ENCODE measurements at regions not wholly inside any gene's neighbourhood (a gene's known extent, or its start where the extent isn't known, plus 50 kb on each side); places are given as distances from the start of the nearest gene placed in this dataset.
"Not testable (repeated sequence)": the region's sequence is repeated elsewhere in the genome, so short reads cannot be mapped to it uniquely, and the experiment has no call there.

DNA sequence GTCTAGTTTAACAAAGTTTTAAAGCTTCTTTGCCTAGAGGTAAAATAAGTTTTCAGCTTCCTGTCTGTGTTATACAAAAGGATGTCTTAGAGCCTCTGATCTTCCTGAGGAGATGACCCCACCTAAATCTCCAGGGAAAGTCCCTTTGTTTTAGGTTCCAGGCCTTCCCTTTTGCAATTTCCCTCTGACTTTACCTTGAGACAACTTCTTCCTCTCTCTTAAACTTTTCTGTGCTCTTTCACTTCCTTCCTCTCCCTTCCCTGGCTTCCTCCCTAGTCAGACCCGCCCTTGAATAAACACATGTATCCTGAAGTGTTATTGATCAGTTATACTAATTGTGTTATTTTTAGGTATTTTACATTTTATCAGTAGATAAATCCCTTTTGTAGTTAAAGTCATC, 134.8 kb downstream of the DYRK2 start:
- H3K4me3 ChIP-seq (ENCODE audit: low read depth, low read length): no peak overlapping the region
- TF ChIP-seq, protein P1, sequence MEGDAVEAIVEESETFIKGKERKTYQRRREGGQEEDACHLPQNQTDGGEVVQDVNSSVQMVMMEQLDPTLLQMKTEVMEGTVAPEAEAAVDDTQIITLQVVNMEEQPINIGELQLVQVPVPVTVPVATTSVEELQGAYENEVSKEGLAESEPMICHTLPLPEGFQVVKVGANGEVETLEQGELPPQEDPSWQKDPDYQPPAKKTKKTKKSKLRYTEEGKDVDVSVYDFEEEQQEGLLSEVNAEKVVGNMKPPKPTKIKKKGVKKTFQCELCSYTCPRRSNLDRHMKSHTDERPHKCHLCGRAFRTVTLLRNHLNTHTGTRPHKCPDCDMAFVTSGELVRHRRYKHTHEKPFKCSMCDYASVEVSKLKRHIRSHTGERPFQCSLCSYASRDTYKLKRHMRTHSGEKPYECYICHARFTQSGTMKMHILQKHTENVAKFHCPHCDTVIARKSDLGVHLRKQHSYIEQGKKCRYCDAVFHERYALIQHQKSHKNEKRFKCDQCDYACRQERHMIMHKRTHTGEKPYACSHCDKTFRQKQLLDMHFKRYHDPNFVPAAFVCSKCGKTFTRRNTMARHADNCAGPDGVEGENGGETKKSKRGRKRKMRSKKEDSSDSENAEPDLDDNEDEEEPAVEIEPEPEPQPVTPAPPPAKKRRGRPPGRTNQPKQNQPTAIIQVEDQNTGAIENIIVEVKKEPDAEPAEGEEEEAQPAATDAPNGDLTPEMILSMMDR (IDR thresholded peaks at IDR 0.05; ENCODE audit: borderline replicate concordance, insufficient read depth, low read depth, low read length): no peak

DNA sequence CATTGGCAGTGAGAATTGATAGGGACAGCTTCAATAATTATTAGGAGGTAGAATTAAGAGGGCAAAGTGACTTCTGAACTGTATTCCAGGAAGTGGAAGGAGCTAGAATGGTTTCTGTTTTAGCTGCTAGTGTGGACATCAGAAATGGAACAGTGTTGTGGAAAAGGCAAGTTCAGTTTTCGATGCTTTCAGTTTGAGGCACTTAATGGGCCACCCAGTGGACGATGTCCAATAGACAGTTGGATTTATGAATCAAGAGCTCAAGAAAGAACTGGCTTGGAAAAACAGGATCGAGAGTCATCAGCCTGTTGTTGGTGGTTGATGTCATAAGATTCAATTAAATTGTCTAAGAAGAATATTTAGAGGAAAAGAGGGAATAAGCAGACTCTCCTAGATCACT, 136.3 kb downstream of the DYRK2 start:
- TF ChIP-seq, protein P1 (IDR thresholded peaks at IDR 0.05; ENCODE audit: borderline replicate concordance, insufficient read depth, low read depth, low read length): no peak
- no peak overlapping the region for H3K4me3 ChIP-seq (ENCODE audit: low read depth, low read length)

DNA sequence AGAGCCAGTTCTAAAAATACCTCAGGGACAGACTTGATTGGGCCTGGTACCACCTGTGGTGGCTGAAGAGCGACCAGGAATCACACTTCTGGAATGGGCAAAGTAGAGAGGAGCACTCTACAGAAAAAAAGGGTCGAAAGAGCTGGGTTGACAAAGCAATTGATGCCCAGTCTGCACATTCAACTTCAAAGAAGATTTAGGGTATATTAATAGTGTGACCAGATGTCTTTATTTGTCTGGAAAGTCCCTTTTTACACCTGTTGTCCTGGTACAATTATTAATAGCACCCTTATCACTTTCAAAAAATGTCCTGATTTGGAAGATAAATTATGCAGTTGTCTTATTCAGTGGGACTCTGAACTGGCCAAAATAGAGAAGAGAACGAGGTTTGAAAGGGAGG, 137.5 kb downstream of the DYRK2 start:
- H3K4me3 ChIP-seq (ENCODE audit: low read depth, low read length): no peak overlapping the region
- TF ChIP-seq, protein P1 (IDR thresholded peaks at IDR 0.05; ENCODE audit: borderline replicate concordance, insufficient read depth, low read depth, low read length): no peak

DNA sequence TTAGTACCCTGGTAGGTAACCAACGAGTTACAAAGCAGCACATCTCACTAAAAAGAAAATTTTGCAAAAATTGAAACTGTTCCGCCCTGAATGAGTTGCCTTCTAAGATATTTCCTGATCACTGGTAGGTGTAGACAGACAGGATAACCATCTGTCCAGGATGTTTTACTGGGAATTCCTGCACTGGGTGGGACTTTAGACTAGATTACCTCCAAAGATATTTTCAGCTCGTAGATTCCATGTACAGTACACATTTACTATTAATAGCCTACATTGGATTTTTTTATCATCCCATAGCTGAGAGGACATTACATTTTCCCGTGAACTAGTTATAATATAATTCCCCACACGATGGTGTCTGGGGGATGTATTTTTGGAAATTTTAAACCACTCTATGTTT, 139.6 kb downstream of the DYRK2 start:
- no peak overlapping the region for H3K4me3 ChIP-seq (ENCODE audit: low read depth, low read length)
- TF ChIP-seq, protein P1 (IDR thresholded peaks at IDR 0.05; ENCODE audit: borderline replicate concordance, insufficient read depth, low read depth, low read length): no peak

DNA sequence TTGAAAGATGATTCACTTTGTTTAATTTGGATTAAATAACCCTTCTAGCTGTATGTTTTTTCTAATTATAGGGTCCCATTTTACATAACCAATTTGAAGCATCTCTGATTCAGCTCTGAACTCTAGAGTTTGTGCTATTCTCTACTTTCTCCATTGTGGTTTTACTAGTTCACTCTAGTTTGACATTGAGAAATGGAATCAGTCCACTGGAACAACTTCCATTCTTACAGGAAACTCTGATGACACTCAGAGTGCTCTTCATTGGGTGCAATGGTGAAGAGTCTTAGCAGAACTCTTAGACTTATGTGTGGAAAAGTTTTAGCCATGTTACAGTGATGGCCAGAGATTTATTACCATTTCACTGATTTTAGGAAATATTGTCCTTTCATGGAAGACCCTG, 140.7 kb downstream of the DYRK2 start:
- TF ChIP-seq, protein P1 (IDR thresholded peaks at IDR 0.05; ENCODE audit: borderline replicate concordance, insufficient read depth, low read depth, low read length): no peak
- no peak overlapping the region for H3K4me3 ChIP-seq (ENCODE audit: low read depth, low read length)

DNA sequence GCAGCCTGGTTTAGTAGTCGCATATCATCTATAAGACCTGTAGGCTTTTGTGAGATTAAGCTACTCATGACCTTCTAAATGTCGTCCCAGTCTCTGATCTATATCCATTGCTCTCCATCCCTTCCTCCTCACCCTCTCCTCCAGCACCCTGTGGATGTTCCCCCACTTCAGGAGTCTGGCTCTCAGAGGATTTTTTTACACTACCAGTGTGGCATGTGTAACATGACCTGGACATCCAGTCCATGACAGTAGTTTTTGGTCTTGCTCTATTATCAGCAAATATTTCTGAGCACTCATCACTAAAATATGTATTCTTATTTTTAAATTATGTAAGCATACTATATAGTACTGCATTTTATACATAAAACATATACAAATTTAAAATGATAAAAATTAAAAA, 142.1 kb downstream of the DYRK2 start:
- TF ChIP-seq, protein P1 (IDR thresholded peaks at IDR 0.05; ENCODE audit: borderline replicate concordance, insufficient read depth, low read depth, low read length): no peak

DNA sequence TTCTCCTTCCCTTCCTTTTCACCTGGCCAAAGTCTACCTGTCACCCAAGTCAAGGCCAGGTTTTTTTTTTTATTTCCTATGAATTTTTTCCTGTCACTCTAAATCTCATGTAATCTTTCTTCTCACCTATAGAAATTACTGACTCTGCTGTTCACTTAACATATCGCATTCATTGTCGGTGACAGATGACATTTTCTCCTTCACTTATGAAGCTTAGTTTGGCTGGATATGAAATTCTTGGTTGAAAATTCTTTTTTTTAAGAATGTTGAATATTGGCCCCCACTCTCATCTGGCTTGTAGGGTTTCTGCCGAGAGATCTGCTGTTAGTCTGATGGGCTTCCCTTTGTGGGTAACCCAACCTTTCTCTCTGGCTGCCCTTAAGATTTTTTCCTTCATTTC, 142.8 kb downstream of the DYRK2 start:
- H3K4me3 ChIP-seq (ENCODE audit: low read depth, low read length): not testable (repeated sequence)

More for the DNA sequence above, 142.1 kb downstream of the DYRK2 start:
- no peak overlapping the region for H3K4me3 ChIP-seq (ENCODE audit: low read depth, low read length)

DNA sequence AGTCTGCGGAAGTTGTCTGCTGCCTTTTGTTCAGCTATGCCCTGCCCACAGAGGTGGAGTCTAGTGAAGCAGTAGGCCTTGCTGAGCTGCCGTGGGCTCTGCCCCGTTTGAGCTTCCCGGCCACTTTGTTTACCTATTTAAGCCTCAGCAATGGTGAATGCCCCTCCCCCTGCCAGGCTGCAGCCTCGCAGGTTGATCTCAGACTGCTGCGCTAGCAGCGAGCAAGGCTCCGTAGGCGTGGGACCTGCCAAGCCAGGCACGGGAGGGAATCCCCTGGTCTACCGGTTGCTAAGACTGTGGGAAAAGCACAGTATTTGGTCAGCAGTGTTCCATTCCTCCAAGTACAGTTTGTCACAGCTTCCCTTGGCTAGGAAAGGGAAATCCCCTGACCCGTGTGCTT, 143.6 kb downstream of the DYRK2 start:
- TF ChIP-seq, protein P1 (IDR thresholded peaks at IDR 0.05; ENCODE audit: borderline replicate concordance, insufficient read depth, low read depth, low read length): no peak
- no peak overlapping the region for H3K4me3 ChIP-seq (ENCODE audit: low read depth, low read length)

All from GM12875 (cell line).